Smooth muscle cell (in vitro differentiated cells): ENCODE measurements at regions not wholly inside any gene's neighbourhood (a gene's known extent, or its start where the extent isn't known, plus 50 kb on each side); places are given as distances from the start of the nearest gene placed in this dataset.

Experiments
- DNase-seq: peaks from one replicate; lab custom pipeline; 2025; ENCODE audit not compliant: unreplicated experiment; lab: John Stamatoyannopoulos, UW
- H2AFZ ChIP-seq: fragments of 200-600 bp; sonication (generic); 2 replicates; pipeline ENCODE4 v1.6.0; 2016; ENCODE audit warnings: antibody characterized with exemption, low read depth, mild to moderate bottlenecking
- H3F3A ChIP-seq: fragments of 200-600 bp; sonication (generic); 2 replicates; pipeline ENCODE4 v1.6.0; 2017; ENCODE audit warnings: antibody characterized with exemption, low read depth
- H3K27ac ChIP-seq: fragments of 200-600 bp; sonication (generic); 2 replicates; pipeline ENCODE4 v1.5.1; 2016; ENCODE audit warnings: low read depth, mild to moderate bottlenecking
- H3K27me3 ChIP-seq: fragments of 200-600 bp; sonication (generic); 2 replicates; pipeline ENCODE4 v1.6.1; 2016; ENCODE audit warnings: low read depth, mild to moderate bottlenecking
- H3K36me3 ChIP-seq: fragments of 200-600 bp; sonication (generic); 2 replicates; pipeline ENCODE4 v1.5.1; 2016; ENCODE audit warnings: low read depth
- H3K4me1 ChIP-seq: fragments of 200-600 bp; sonication (generic); 2 replicates; pipeline ENCODE4 v1.5.1; 2016; ENCODE audit warnings: low read depth
- H3K4me2 ChIP-seq: fragments of 200-600 bp; sonication (generic); 2 replicates; pipeline ENCODE4 v1.6.0; 2016; ENCODE audit warnings: mild to moderate bottlenecking
- H3K4me3 ChIP-seq: fragments of 200-600 bp; sonication (generic); 2 replicates; pipeline ENCODE4 v1.5.1; 2016; ENCODE audit warnings: mild to moderate bottlenecking
- H3K79me2 ChIP-seq: fragments of 200-600 bp; sonication (generic); 2 replicates; pipeline ENCODE4 v1.6.0; 2016; ENCODE audit warnings: low read depth, mild to moderate bottlenecking
- H3K9ac ChIP-seq: fragments of 200-600 bp; sonication (generic); 2 replicates; pipeline ENCODE4 v1.6.0; 2016; ENCODE audit warnings: low read depth
- H3K9me3 ChIP-seq: fragments of 200-600 bp; sonication (generic); replicated peaks from 2 replicates; pipeline ENCODE4 v1.5.1; 2016; ENCODE audit warnings: low read depth
- H4K20me1 ChIP-seq: fragments of 200-600 bp; sonication (generic); 2 replicates; pipeline ENCODE4 v1.6.0; 2016; ENCODE audit warnings: low read depth
- CTCF ChIP-seq: fragments of 200-600 bp; sonication (generic); IDR thresholded peaks from 2 replicates; pipeline ENCODE4 v1.5.1; 2017; ENCODE audit warnings: borderline replicate concordance, mild to moderate bottlenecking, antibody characterized with exemption; ENCODE audit not compliant: insufficient read depth, poor library complexity, severe bottlenecking
- WGBS: methylation state at CpG from one replicate; pipeline ENCODE4 v1.1.7; 2016; ENCODE audit warnings: low lambda C conversion rate; 5-methylcytosine and 5-hydroxymethylcytosine counted together

- Histone ChIP-seq H3K4me2 (no peak overlapping the region), H3K27ac (no peak overlapping the region), H3K9me3 (no peaks in the 10 kb centered on the region), H4K20me1 (no peaks in the 10 kb centered on the region), H3K4me1 (peaks cover 12% of the 10 kb centered on the region), H3F3A (no peaks in the 10 kb centered on the region), H3K79me2 (no peaks in the 10 kb centered on the region), H2AFZ (no peak overlapping the region), H3K4me3 (no peak overlapping the region), H3K27me3 (no peaks in the 10 kb centered on the region), H3K9ac (no peak overlapping the region), H3K36me3 (no peaks in the 10 kb centered on the region)
- TF ChIP-seq CTCF = no peak
- DNase-seq = no peak
- WGBS = 92% methylated on average over 11 of the region's 11 CpGs
These were observed 128.9 kb downstream of the SIK1 start for GRCh38 chr21:43297989-43298388.

GRCh38 chr21:43297391-43297981, 128.7 kb downstream of the CRYAA start:
- no peak overlapping the region for H3K9ac ChIP-seq
- H2AFZ ChIP-seq = no peak overlapping the region
- no peaks in the 10 kb centered on the region for H3K27me3 ChIP-seq
- H3K27ac ChIP-seq = no peak overlapping the region
- no peak overlapping the region for H3K4me3 ChIP-seq
- no peak for TF ChIP-seq CTCF
- H3K4me1 ChIP-seq = peaks cover 12% of the 10 kb centered on the region
- H4K20me1 ChIP-seq = no peaks in the 10 kb centered on the region
- H3K4me2 ChIP-seq = no peak overlapping the region
- no peaks in the 10 kb centered on the region for H3K9me3 ChIP-seq
- 82% methylated on average over 18 of the region's 18 CpGs for WGBS
- no peaks in the 10 kb centered on the region for H3K36me3 ChIP-seq
- no peaks in the 10 kb centered on the region for H3K79me2 ChIP-seq
- no peak for DNase-seq
- no peaks in the 10 kb centered on the region for H3F3A ChIP-seq

GRCh38 chr21:43295066-43295958, 126.5 kb downstream of the CRYAA start:
- no peak overlapping the region for H2AFZ ChIP-seq
- no peaks in the 10 kb centered on the region for H3F3A ChIP-seq
- DNase-seq = no peak
- no peak overlapping the region for H3K9ac ChIP-seq
- no peaks in the 10 kb centered on the region for H3K36me3 ChIP-seq
- H4K20me1 ChIP-seq = no peaks in the 10 kb centered on the region
- no peaks in the 10 kb centered on the region for H3K27me3 ChIP-seq
- H3K4me2 ChIP-seq = no peak overlapping the region
- no peak for TF ChIP-seq CTCF
- H3K27ac ChIP-seq = no peak overlapping the region
- 96% methylated on average over 14 of the region's 14 CpGs for WGBS
- H3K4me1 ChIP-seq = no peaks in the 10 kb centered on the region
- H3K4me3 ChIP-seq = no peak overlapping the region
- no peaks in the 10 kb centered on the region for H3K79me2 ChIP-seq
- no peaks in the 10 kb centered on the region for H3K9me3 ChIP-seq
